ENCODE measurements at regions not wholly inside any gene's neighbourhood (a gene's known extent, or its start where the extent isn't known, plus 50 kb on each side); places are given as distances from the start of the nearest gene placed in this dataset.

GRCh38 chr5:52598968-52599367, 188.7 kb upstream of the ITGA1 start:
- TF ChIP-seq CTCF (IDR thresholded peaks at IDR 0.05; ENCODE audit: low read length) (no peak), EZH2 (optimal IDR thresholded peaks at IDR 0.05; ENCODE audit: low read depth, low read length) (no peak), EZH2phosphoT487 (IDR thresholded peaks at IDR 0.05; ENCODE audit: low read length) (no peak)
